RWPE1 (cell line): ENCODE measurements at regions not wholly inside any gene's neighbourhood (a gene's known extent, or its start where the extent isn't known, plus 50 kb on each side); places are given as distances from the start of the nearest gene placed in this dataset.

Source experiments
- CTCF ChIA-PET: fragments of 350-600 bp; sonication (Branson Sonifier 250); formaldehyde crosslinking; extraction: SDS; loops from one replicate; lab custom pipeline; 2021; lab: Yijun Ruan, JAX
- POLR2A ChIA-PET: fragments of 400-600 bp; formaldehyde crosslinking; extraction: SDS; loops from one replicate; lab custom pipeline; 2020; ENCODE audit warnings: antibody characterized with exemption; ENCODE audit not compliant: low non-redundant PET; lab: Yijun Ruan, JAX
- DNase-seq: peaks from one replicate; pipeline ENCODE4 v3.0.0; 2012; ENCODE audit warnings: low spot score
- H3K27ac ChIP-seq: fragments of 450-650 bp; 2 replicates; pipeline ENCODE4 v1.5.1; 2017
- TF ChIP-seq, protein P1 (sequence below): fragments of 450-650 bp; conservative IDR thresholded peaks from 2 replicates; pipeline ENCODE4 v1.5.1; 2017; ENCODE audit warnings: low read depth, mild to moderate bottlenecking

GRCh38 chr5:174410716-174411478 is 313.5 kb upstream of the MSX2 start:
- POLR2A ChIA-PET: interaction anchor here (0.7 kb wide), 1 partner anchor 523 kb away, joined by 3 read pairs; the partner anchor contains the start of gene CPEB4
- H3K27ac ChIP-seq: no peak overlapping the region
- TF ChIP-seq, protein P1, sequence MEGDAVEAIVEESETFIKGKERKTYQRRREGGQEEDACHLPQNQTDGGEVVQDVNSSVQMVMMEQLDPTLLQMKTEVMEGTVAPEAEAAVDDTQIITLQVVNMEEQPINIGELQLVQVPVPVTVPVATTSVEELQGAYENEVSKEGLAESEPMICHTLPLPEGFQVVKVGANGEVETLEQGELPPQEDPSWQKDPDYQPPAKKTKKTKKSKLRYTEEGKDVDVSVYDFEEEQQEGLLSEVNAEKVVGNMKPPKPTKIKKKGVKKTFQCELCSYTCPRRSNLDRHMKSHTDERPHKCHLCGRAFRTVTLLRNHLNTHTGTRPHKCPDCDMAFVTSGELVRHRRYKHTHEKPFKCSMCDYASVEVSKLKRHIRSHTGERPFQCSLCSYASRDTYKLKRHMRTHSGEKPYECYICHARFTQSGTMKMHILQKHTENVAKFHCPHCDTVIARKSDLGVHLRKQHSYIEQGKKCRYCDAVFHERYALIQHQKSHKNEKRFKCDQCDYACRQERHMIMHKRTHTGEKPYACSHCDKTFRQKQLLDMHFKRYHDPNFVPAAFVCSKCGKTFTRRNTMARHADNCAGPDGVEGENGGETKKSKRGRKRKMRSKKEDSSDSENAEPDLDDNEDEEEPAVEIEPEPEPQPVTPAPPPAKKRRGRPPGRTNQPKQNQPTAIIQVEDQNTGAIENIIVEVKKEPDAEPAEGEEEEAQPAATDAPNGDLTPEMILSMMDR: no peak
- CTCF ChIA-PET: interaction anchor here (0.6 to 1.7 kb wide), 4 partner anchors 9 to 1094 kb away, joined by 3 to 7 read pairs (median 4); no protein-coding TSS in a partner anchor
- DNase-seq: peak; percentile 68

- DNase-seq: no peak
- TF ChIP-seq, protein P1: no peak
- ChIA-PET POLR2A (no interaction called here), CTCF (interaction anchor here (1.4 kb wide), 1 partner anchor 9 kb away, joined by 5 read pairs; no protein-coding TSS in a partner anchor)
- H3K27ac ChIP-seq: no peak overlapping the region
Observed at GRCh38 chr5:174411479-174411819, 312.9 kb upstream of the MSX2 start.

GRCh38 chr5:174412374-174412773 is 312.0 kb upstream of the MSX2 start:
- CTCF ChIA-PET: interaction anchor here (2.2 kb wide), 1 partner anchor 85 kb away, joined by 9 read pairs; no protein-coding TSS in a partner anchor
- POLR2A ChIA-PET: no interaction called here

DNA sequence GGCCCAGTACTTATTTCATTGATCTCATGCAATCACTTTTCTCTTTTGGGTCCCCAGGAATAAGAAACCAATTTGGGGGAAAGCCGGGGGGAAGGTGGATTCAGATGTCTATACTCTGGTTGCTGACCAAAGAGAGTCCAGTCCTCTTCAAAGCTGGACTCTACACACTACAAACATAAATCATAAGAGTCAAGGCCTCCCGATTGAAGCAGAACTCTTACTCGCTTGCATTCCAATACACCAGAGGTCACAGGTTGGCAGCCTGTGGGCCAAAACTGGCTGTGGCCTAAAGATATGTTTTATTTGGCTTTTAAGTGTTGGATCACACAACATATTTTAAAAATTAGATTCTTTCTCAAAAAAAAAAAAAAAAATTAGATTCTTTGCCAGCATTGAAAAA is 311.4 kb upstream of the MSX2 start:
- ChIA-PET CTCF (interaction anchor here (0.6 to 2.2 kb wide), 2 partner anchors 86 to 192 kb away, joined by 3 to 9 read pairs; no protein-coding TSS in a partner anchor), POLR2A (interaction anchor here (0.7 kb wide), 2 partner anchors 377 to 511 kb away, joined by 3 to 8 read pairs; no protein-coding TSS in a partner anchor)
- TF ChIP-seq, protein P1: no peak
- no peak for DNase-seq
- H3K27ac ChIP-seq: no peak overlapping the region

More at GRCh38 chr5:174412374-174412773, 312.0 kb upstream of the MSX2 start:
- no peak for DNase-seq
- no peak overlapping the region for H3K27ac ChIP-seq
- TF ChIP-seq, protein P1: no peak

- no peak overlapping the region for H3K27ac ChIP-seq
- TF ChIP-seq, protein P1: no peak
- POLR2A ChIA-PET: interaction anchor here (0.7 kb wide), 1 partner anchor 511 kb away, joined by 8 read pairs; no protein-coding TSS in a partner anchor
- DNase-seq: peak; percentile 18
- CTCF ChIA-PET: interaction anchor here (0.6 to 2.2 kb wide), 7 partner anchors 46 to 495 kb away, joined by 3 to 9 read pairs (median 4); no protein-coding TSS in a partner anchor
Observed at GRCh38 chr5:174413567-174414314, 310.6 kb upstream of the MSX2 start.

GRCh38 chr5:174414315-174414710 is 310.1 kb upstream of the MSX2 start:
- CTCF ChIA-PET: interaction anchor here (0.6 to 2.2 kb wide), 5 partner anchors 47 to 393 kb away, joined by 3 to 9 read pairs (median 3); no protein-coding TSS in a partner anchor
- no peak for DNase-seq
- POLR2A ChIA-PET: no interaction called here
- H3K27ac ChIP-seq: no peak overlapping the region
- TF ChIP-seq, protein P1: no peak
